ENCODE measurements at regions not wholly inside any gene's neighbourhood (a gene's known extent, or its start where the extent isn't known, plus 50 kb on each side); places are given as distances from the start of the nearest gene placed in this dataset.

DNA sequence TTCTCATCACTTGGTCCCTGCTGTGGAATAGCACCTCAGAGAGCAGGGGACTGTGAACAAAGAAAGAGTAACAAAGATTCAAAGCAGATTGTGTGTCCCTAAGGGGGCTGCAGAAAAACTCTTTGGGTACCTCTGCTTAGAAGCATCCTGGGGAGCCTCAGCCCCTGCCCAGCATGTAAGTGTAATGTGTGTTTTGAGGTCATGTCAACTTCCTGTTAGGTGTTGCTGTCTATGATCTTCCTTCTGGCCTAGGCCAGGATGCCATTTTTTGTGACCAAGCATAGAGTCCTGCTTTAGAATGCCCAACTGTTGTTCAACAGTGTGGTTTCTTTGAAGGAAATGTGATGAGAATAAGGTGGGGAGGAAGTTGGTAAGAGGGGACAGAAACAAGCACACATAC, 77.1 kb upstream of the BCL6 start:
- H3K27me3 Mint-ChIP-seq (ENCODE audit: unreplicated experiment), result no peaks in the 10 kb centered on the region
- no peak overlapping the region for H3K4me3 Mint-ChIP-seq (ENCODE audit: unreplicated experiment)
- H3K9me3 Mint-ChIP-seq (ENCODE audit: unreplicated experiment), result peaks cover 2% of the 10 kb centered on the region
- no peaks in the 10 kb centered on the region for H3K4me1 Mint-ChIP-seq (ENCODE audit: low read depth, unreplicated experiment)
- H3K36me3 Mint-ChIP-seq (ENCODE audit: unreplicated experiment), result no peaks in the 10 kb centered on the region
- TF ChIP-seq, protein P1, sequence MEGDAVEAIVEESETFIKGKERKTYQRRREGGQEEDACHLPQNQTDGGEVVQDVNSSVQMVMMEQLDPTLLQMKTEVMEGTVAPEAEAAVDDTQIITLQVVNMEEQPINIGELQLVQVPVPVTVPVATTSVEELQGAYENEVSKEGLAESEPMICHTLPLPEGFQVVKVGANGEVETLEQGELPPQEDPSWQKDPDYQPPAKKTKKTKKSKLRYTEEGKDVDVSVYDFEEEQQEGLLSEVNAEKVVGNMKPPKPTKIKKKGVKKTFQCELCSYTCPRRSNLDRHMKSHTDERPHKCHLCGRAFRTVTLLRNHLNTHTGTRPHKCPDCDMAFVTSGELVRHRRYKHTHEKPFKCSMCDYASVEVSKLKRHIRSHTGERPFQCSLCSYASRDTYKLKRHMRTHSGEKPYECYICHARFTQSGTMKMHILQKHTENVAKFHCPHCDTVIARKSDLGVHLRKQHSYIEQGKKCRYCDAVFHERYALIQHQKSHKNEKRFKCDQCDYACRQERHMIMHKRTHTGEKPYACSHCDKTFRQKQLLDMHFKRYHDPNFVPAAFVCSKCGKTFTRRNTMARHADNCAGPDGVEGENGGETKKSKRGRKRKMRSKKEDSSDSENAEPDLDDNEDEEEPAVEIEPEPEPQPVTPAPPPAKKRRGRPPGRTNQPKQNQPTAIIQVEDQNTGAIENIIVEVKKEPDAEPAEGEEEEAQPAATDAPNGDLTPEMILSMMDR (IDR thresholded peaks at IDR 0.05; ENCODE audit: partially characterized antibody, unreplicated experiment), result no peak
- DNase-seq, result no peak
- no peak overlapping the region for H3K27ac Mint-ChIP-seq (ENCODE audit: unreplicated experiment)

DNA sequence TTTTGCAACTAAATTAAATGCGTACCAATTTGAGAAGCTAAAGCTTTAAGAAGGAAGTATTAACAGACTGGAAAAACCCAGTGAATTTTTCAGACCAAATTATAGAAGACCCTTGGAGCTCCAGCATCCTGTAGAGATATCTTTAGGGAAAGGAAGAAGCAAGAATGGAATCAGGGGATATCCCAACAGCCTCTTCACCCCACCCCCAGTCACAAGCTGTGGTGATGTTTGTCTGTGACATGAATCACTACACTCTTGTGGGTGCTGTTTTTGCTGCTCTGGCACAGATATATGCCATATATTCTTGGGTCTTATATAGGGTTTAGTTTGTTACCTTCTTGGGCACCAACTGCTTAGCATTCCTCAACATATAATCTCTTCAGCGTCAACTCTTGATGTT, 78.5 kb upstream of the BCL6 start:
- Mint-ChIP-seq H3K27me3 (ENCODE audit: unreplicated experiment) (no peaks in the 10 kb centered on the region), H3K4me1 (ENCODE audit: low read depth, unreplicated experiment) (no peaks in the 10 kb centered on the region), H3K36me3 (ENCODE audit: unreplicated experiment) (no peaks in the 10 kb centered on the region), H3K4me3 (ENCODE audit: unreplicated experiment) (no peak overlapping the region), H3K9me3 (ENCODE audit: unreplicated experiment) (peaks cover 2% of the 10 kb centered on the region), H3K27ac (ENCODE audit: unreplicated experiment) (no peak overlapping the region)
- TF ChIP-seq, protein P1 (IDR thresholded peaks at IDR 0.05; ENCODE audit: partially characterized antibody, unreplicated experiment), result no peak
- no peak for DNase-seq

DNA sequence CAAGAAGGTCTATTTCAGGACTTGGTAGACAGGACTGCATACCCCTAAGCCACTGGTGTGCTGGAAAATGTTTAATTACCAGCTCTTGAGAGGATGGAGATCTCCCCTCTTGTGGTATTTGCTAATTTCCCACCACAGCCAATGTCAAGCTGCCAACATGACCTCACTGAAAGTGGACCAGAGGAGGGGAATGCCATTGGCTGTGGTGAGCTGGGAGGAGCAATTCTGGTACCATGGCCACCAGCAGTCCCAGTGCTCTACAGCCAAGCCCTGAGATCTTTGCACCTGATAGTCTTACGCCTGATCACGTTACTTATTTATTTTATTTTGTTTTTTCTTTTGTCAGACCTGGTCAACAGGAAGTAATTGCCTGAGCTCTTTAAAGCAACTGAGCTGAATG, 82.5 kb upstream of the BCL6 start:
- TF ChIP-seq, protein P1 (IDR thresholded peaks at IDR 0.05; ENCODE audit: partially characterized antibody, unreplicated experiment), result no peak
- Mint-ChIP-seq H3K27me3 (ENCODE audit: unreplicated experiment) (no peaks in the 10 kb centered on the region), H3K4me1 (ENCODE audit: low read depth, unreplicated experiment) (no peaks in the 10 kb centered on the region), H3K4me3 (ENCODE audit: unreplicated experiment) (no peak overlapping the region), H3K27ac (ENCODE audit: unreplicated experiment) (no peak overlapping the region), H3K9me3 (ENCODE audit: unreplicated experiment) (peaks cover 2% of the 10 kb centered on the region), H3K36me3 (ENCODE audit: unreplicated experiment) (no peaks in the 10 kb centered on the region)
- DNase-seq, result no peak

DNA sequence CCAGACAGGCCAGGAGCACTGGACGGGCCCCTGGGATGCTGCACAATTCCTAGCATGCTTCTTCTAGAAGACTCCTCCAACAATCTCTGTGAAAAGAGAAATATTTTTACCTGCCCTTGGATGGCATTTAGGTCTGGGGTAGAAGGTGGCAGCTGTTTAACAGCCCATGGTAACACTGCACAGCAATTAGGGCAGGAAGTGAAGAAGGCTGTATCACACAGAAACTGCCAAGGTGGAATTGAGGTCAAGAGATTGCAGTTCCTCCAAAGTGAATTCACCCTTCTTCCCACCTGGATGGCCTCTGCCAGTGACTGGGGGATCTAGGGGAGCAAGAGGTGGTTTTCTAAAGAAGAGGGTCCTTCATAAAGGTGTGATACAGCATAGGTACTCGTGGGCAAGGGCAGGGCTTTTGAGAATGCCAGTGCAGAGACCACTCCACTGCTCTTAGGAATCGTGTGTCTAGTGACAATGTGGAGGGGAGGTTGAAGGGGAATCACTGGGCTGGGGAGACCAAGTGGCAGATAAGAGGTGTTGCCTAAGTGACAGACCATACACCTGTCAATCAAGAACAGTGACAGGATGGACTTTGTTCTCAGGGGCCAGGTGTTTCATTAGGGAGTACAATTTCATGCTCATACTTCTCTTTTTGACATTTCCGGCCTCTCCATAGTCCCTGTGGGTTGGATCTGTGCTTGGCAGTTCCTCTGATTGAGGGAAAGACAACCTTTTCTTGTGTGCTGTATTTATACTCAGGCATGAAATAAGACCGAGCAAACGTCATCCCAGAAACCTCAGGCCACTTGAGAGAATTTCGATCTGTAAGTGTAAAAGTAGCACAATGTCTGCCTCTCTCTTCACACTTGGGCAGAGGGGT, 83.5 kb upstream of the BCL6 start:
- H3K4me3 Mint-ChIP-seq (ENCODE audit: unreplicated experiment), result no peak overlapping the region
- H3K36me3 Mint-ChIP-seq (ENCODE audit: unreplicated experiment), result no peaks in the 10 kb centered on the region
- TF ChIP-seq, protein P1 (IDR thresholded peaks at IDR 0.05; ENCODE audit: partially characterized antibody, unreplicated experiment), result no peak
- DNase-seq, result no peak
- H3K27ac Mint-ChIP-seq (ENCODE audit: unreplicated experiment), result no peak overlapping the region
- no peaks in the 10 kb centered on the region for H3K27me3 Mint-ChIP-seq (ENCODE audit: unreplicated experiment)
- H3K4me1 Mint-ChIP-seq (ENCODE audit: low read depth, unreplicated experiment), result no peaks in the 10 kb centered on the region
- no peaks in the 10 kb centered on the region for H3K9me3 Mint-ChIP-seq (ENCODE audit: unreplicated experiment)

DNA sequence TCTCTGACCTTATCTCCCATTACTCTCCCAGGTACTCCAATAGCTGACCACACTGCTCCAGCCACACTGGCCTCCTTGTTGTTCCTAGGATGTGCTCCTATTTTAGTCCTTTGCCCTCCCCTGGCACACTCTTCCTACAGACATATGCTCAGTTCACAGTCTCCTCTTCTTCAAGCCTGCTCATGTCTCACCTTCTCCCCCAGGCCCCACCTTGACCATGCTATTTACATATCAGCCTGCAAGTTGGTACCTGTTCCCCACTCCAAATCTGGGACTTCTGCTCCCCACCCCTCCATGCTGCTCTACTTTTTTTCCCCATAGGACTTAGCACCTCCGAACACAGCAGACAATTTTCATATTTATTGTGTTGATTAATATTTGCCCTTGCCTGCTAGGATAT, 84.9 kb upstream of the BCL6 start:
- peaks cover 6% of the 10 kb centered on the region for H3K36me3 Mint-ChIP-seq (ENCODE audit: unreplicated experiment)
- H3K4me1 Mint-ChIP-seq (ENCODE audit: low read depth, unreplicated experiment), result no peaks in the 10 kb centered on the region
- no peak overlapping the region for H3K4me3 Mint-ChIP-seq (ENCODE audit: unreplicated experiment)
- no peak for DNase-seq
- H3K9me3 Mint-ChIP-seq (ENCODE audit: unreplicated experiment), result no peaks in the 10 kb centered on the region
- TF ChIP-seq, protein P1 (IDR thresholded peaks at IDR 0.05; ENCODE audit: partially characterized antibody, unreplicated experiment), result no peak
- H3K27me3 Mint-ChIP-seq (ENCODE audit: unreplicated experiment), result peaks cover 1% of the 10 kb centered on the region
- H3K27ac Mint-ChIP-seq (ENCODE audit: unreplicated experiment), result no peak overlapping the region

Measured in glutamatergic neuron (in vitro differentiated cells).